ENCODE measurements at regions not wholly inside any gene's neighbourhood (a gene's known extent, or its start where the extent isn't known, plus 50 kb on each side); places are given as distances from the start of the nearest gene placed in this dataset.

- DNase-seq (ENCODE audit: low read depth): no peak
Measured at GRCh38 chr13:105353654-105354053, 1181.8 kb downstream of the EFNB2 start.

- no peak for DNase-seq (ENCODE audit: low read depth)
Measured at GRCh38 chr13:105349082-105349723, 1186.3 kb downstream of the EFNB2 start.

- DNase-seq (ENCODE audit: low read depth): no peak
Measured at GRCh38 chr13:105346141-105346775, 1189.2 kb downstream of the EFNB2 start.

- no peak for DNase-seq (ENCODE audit: low read depth)
Measured at GRCh38 chr13:105345730-105346129, 1189.7 kb downstream of the EFNB2 start.

GRCh38 chr13:105345131-105345530 lies 1190.3 kb downstream of the EFNB2 start:
- DNase-seq (ENCODE audit: low read depth): no peak

GRCh38 chr13:105343134-105343806 lies 1192.2 kb downstream of the EFNB2 start:
- DNase-seq (ENCODE audit: low read depth): no peak

GRCh38 chr13:105342281-105342820 lies 1193.1 kb downstream of the EFNB2 start:
- DNase-seq (ENCODE audit: low read depth): no peak

GRCh38 chr13:105341758-105342157 lies 1193.7 kb downstream of the EFNB2 start:
- no peak for DNase-seq (ENCODE audit: low read depth)

- no peak for DNase-seq (ENCODE audit: low read depth)
Measured at GRCh38 chr13:105341256-105341655, 1194.2 kb downstream of the EFNB2 start.

GRCh38 chr13:105340061-105340606 lies 1195.3 kb downstream of the EFNB2 start:
- DNase-seq (ENCODE audit: low read depth): no peak

GRCh38 chr13:105338773-105339172 lies 1196.7 kb downstream of the EFNB2 start:
- DNase-seq (ENCODE audit: low read depth): no peak

- no peak for DNase-seq (ENCODE audit: low read depth)
Measured at GRCh38 chr13:105338006-105338405, 1197.5 kb downstream of the EFNB2 start.

GRCh38 chr13:105336706-105337576 lies 1198.5 kb downstream of the EFNB2 start:
- no peak for DNase-seq (ENCODE audit: low read depth)

GRCh38 chr13:105334211-105334610 lies 1201.3 kb downstream of the EFNB2 start:
- DNase-seq (ENCODE audit: low read depth): no peak

GRCh38 chr13:105333416-105333815 lies 1202.0 kb downstream of the EFNB2 start:
- no peak for DNase-seq (ENCODE audit: low read depth)

GRCh38 chr13:105329359-105329758 lies 1206.1 kb downstream of the EFNB2 start:
- no peak for DNase-seq (ENCODE audit: low read depth)

- no peak for DNase-seq (ENCODE audit: low read depth)
Measured at GRCh38 chr13:105328212-105328611, 1207.2 kb downstream of the EFNB2 start.

- no peak for DNase-seq (ENCODE audit: low read depth)
Measured at GRCh38 chr13:105327581-105328126, 1207.8 kb downstream of the EFNB2 start.

GRCh38 chr13:105319875-105320274 lies 1215.6 kb downstream of the EFNB2 start:
- DNase-seq (ENCODE audit: low read depth): no peak

GRCh38 chr13:105316731-105317130 lies 1218.7 kb downstream of the EFNB2 start:
- no peak for DNase-seq (ENCODE audit: low read depth)

- no peak for DNase-seq (ENCODE audit: low read depth)
Measured at GRCh38 chr13:105312906-105313305, 1222.6 kb downstream of the EFNB2 start.

- no peak for DNase-seq (ENCODE audit: low read depth)
Measured at GRCh38 chr13:105311094-105311493, 1224.4 kb downstream of the EFNB2 start.

All from GM04503 (cell line).